ENCODE measurements at regions not wholly inside any gene's neighbourhood (a gene's known extent, or its start where the extent isn't known, plus 50 kb on each side); places are given as distances from the start of the nearest gene placed in this dataset.
A peak's percentile ranks its signal among the peaks of the same experiment; 100 is the strongest.

- no peak for DNase-seq (ENCODE audit: low read depth)
Measured at GRCh38 chr3:72322264-72322976, 525.8 kb downstream of the SHQ1 start.

GRCh38 chr3:72320955-72321303, 527.3 kb downstream of the SHQ1 start:
- no peak for DNase-seq (ENCODE audit: low read depth)

GRCh38 chr3:72320095-72320954, 527.9 kb downstream of the SHQ1 start:
- DNase-seq (ENCODE audit: low read depth), result no peak

GRCh38 chr3:72319194-72320094, 528.8 kb downstream of the SHQ1 start:
- peak; percentile 67 for DNase-seq (ENCODE audit: low read depth)

GRCh38 chr3:72318504-72319193, 529.6 kb downstream of the SHQ1 start:
- no peak for DNase-seq (ENCODE audit: low read depth)

GRCh38 chr3:72317491-72317890, 530.8 kb downstream of the SHQ1 start:
- no peak for DNase-seq (ENCODE audit: low read depth)

DNA sequence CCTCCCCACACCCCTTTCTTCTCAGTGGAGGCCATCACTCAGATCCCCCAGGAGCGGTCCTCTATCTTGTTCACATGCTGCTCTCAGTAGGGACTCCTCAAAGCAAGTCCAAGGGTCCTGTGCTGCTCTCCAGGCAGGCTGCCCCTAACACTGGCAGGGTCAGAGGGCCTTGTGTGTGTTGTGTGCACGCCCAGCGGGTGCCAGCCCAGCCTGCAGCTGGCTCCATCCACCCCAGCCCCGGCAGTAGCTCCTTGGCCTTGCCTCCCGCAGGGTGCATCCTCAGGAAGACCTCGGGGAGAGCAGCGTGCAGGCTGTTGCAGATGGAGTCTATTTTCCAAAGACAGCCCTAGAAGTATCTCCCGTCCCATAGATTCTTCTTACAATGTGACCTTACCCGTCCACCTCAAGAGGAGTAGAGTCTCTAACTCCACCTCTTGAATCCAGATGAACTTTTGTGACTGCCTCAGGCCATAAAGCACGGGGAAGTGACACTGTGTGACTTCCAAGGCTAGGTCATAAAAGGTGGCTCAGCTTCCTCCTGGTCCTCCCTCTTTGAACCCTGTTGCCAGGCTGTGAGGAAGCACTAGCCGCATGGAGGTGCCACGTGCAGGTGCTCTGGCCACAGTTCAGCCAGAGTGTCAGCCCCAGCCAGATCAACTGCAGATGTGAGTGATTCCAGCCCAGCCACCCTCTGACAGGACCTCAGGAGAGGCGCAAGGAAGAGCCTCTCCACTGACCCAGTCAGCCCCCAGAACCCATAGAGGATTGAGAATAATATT, 531.6 kb downstream of the SHQ1 start:
- DNase-seq (ENCODE audit: low read depth), result no peak

DNA sequence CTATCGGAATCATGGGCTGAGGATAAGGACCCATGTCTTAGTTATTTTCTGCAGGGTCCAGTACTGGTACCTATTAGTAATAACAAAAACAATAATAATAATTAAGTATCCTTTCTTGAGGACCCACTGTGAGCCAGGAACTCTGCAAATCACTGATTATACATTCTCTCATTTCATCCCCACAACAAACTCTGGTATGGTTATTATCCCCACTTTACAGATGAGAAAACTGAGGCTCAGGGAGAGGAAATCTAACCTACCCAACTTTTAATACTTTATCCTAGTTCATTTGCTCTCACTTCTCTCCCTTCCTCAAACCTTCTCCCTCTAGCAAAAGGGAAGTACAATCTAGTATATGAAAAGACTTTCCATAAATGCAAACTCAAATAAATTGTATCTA, 528.4 kb upstream of the PROK2 start:
- DNase-seq (ENCODE audit: low read depth), result no peak

- DNase-seq (ENCODE audit: low read depth), result no peak
Measured at GRCh38 chr3:72312339-72312738, 527.4 kb upstream of the PROK2 start.

- DNase-seq (ENCODE audit: low read depth), result no peak
Measured at GRCh38 chr3:72311425-72311824, 526.5 kb upstream of the PROK2 start.

- peak; percentile 62 for DNase-seq (ENCODE audit: low read depth)
Measured at GRCh38 chr3:72310419-72311380, 525.8 kb upstream of the PROK2 start.

GRCh38 chr3:72309661-72310418, 524.9 kb upstream of the PROK2 start:
- DNase-seq (ENCODE audit: low read depth), result no peak

GRCh38 chr3:72308641-72309040, 523.7 kb upstream of the PROK2 start:
- DNase-seq (ENCODE audit: low read depth), result no peak

DNA sequence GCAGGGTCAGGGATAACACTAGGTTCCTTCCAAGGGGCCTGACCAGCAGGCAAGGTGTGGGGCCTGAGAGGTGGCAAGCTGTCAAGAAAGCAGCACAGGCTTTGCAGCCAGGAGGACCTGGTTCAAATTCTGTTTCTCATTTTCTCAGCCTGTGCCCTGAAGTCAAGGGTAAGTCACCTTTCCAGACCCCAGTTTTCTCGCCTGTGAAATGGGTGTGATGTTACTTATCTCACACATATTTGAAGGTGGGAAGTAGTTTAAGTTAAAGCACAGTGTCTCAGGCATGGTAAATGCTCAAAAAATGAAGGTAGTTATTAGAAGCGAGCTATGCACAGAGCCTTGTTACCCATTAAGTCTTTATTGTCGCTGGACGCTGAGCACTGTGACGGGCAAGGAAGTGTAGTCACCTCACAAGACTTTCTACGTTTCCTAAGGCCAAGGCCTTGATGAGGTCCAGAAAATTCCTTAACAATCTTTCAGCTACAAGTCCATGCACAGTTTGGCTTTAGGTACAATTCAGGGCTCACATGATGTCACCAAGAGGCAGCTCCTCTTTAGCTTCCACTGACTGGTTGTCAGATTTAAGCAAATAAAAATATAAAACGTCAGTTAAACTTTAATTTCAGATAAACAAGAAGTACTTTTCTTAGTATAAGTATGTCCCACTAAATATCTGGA, 522.6 kb upstream of the PROK2 start:
- no peak for DNase-seq (ENCODE audit: low read depth)

DNA sequence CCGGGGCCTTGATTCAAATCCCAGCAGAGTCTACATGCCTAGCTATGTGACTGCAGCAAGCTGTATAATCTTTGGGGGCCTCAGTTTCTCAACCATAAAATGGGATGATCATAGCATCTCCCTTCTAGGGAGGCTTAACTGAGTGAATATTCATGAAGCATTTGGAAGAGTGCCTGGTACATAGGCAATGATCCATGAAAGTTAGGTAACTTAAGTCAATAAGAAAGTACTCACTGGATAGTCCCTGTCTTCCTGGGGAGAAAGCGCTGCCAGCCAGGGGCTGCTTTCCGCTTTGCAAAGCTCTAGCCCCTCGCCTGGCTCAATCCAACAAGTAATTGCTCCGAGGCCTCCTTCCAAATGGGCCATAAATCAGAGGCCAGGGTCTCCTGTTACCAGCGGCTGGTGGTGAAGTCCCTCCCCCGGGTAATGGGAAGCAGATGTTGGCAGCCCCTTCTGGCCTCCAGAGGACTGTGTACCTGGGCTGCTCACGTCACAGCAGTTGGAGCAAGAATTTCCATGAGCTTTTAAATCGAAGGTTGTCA, 521.9 kb upstream of the PROK2 start:
- peak; percentile 34 for DNase-seq (ENCODE audit: low read depth)

DNA sequence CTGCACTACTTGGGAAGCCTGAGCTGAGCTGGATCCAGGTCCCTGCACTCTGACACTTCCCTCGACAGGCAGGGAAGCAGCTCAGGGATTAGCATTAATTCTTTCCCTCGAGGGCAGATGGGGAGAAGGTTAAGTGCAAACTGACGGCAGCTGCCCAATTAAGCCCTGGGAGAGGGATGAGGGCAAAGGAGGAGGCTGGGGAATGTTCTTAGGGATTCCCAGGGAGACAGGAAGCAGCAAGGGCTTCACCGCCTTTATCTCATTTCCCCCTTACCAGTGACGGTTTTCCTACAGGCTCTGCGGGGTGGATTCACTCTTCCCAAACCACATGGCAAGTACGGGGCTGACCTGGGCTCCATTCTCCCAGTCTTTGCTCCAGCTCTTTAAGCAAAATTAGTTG, 519.0 kb upstream of the PROK2 start:
- no peak for DNase-seq (ENCODE audit: low read depth)

GRCh38 chr3:72301779-72302178, 516.8 kb upstream of the PROK2 start:
- DNase-seq (ENCODE audit: low read depth), result no peak

GRCh38 chr3:72300621-72301020, 515.7 kb upstream of the PROK2 start:
- DNase-seq (ENCODE audit: low read depth), result no peak
